ENCODE measurements at regions not wholly inside any gene's neighbourhood (a gene's known extent, or its start where the extent isn't known, plus 50 kb on each side); places are given as distances from the start of the nearest gene placed in this dataset.

GRCh38 chr10:58107506-58107905 is 160.2 kb downstream of the IPMK start:
- TF ChIP-seq CSDC2 (CRISPR knock-in tag; IDR thresholded peaks at IDR 0.05) (no peak), TSHZ2 (CRISPR knock-in tag; IDR thresholded peaks at IDR 0.05) (no peak), ZNF565 (CRISPR knock-in tag; conservative IDR thresholded peaks at IDR 0.05; ENCODE audit: low read depth) (no peak), POU6F1 (CRISPR knock-in tag; IDR thresholded peaks at IDR 0.05; ENCODE audit: borderline replicate concordance, low read depth) (no peak), ARNTL (CRISPR knock-in tag; IDR thresholded peaks at IDR 0.05; ENCODE audit: borderline replicate concordance, low read depth) (no peak), ZC3H10 (CRISPR knock-in tag; IDR thresholded peaks at IDR 0.05) (no peak), SNAI2 (CRISPR knock-in tag; IDR thresholded peaks at IDR 0.05) (no peak), OSR1 (CRISPR knock-in tag; IDR thresholded peaks at IDR 0.05) (no peak), ZFP3 (CRISPR knock-in tag; IDR thresholded peaks at IDR 0.05) (no peak), ZNF8 (CRISPR knock-in tag; IDR thresholded peaks at IDR 0.05) (no peak), CREB5 (CRISPR knock-in tag; IDR thresholded peaks at IDR 0.05; ENCODE audit: low read depth) (no peak), ZFP30 (CRISPR knock-in tag; IDR thresholded peaks at IDR 0.05) (no peak)
- TF ChIP-seq, protein P1, sequence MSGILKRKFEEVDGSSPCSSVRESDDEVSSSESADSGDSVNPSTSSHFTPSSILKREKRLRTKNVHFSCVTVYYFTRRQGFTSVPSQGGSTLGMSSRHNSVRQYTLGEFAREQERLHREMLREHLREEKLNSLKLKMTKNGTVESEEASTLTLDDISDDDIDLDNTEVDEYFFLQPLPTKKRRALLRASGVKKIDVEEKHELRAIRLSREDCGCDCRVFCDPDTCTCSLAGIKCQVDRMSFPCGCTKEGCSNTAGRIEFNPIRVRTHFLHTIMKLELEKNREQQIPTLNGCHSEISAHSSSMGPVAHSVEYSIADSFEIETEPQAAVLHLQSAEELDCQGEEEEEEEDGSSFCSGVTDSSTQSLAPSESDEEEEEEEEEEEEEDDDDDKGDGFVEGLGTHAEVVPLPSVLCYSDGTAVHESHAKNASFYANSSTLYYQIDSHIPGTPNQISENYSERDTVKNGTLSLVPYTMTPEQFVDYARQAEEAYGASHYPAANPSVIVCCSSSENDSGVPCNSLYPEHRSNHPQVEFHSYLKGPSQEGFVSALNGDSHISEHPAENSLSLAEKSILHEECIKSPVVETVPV (CRISPR knock-in tag; IDR thresholded peaks at IDR 0.05): no peak
- ATAC-seq: no peak; the same call in 2 of the 3 replicates

DNA sequence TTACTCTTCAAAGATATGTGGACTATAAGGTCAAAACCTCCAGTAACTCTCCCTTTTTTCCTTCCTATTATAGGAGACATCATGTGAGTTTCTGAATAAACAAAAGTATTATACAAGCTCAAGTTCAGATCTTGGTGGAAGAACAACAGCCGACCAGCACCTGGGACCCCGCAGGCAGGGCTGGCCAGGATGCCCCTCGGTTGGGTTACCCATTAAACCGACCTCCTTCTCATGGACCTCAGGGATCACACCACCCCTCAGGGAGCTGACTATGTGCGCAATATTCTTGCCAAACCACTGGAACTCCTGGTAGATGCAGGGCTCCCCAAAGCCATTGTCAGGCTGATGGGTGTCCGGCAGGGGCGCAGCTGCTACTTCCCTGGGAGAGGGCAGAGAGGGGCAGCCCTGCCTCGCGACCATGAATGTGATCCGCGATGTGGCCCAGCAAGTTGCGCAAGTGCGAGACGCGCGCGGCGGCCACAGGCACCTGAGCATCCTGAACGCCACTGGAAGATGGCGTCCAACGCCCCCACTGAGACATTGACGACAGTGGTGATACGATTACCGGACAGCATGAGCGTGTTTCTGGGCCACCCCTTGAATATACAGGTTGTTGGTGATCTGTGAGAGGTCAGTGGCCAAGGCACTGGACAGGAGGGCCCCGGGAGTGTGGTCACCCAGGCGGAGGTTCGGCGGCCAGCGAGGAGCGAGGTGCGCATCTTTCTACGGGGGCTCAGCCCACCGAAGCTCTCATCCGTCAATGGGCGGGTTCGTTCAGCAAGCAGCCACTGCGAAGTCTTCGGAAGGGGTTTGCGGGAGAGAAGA is 161.3 kb downstream of the IPMK start:
- TF ChIP-seq ZNF8 (CRISPR knock-in tag; IDR thresholded peaks at IDR 0.05): no peak
- TF ChIP-seq ZNF70 (CRISPR knock-in tag; IDR thresholded peaks at IDR 0.05): no peak
- no peak for TF ChIP-seq TSHZ2 (CRISPR knock-in tag; IDR thresholded peaks at IDR 0.05)
- TF ChIP-seq BACH2 (CRISPR knock-in tag; IDR thresholded peaks at IDR 0.05; ENCODE audit: borderline replicate concordance): no peak
- TF ChIP-seq CSDC2 (CRISPR knock-in tag; IDR thresholded peaks at IDR 0.05): no peak
- no peak for TF ChIP-seq GLIS3 (CRISPR knock-in tag; IDR thresholded peaks at IDR 0.05)
- TF ChIP-seq TOX (CRISPR knock-in tag; IDR thresholded peaks at IDR 0.05; ENCODE audit: borderline replicate concordance): no peak
- TF ChIP-seq ZFP30 (CRISPR knock-in tag; IDR thresholded peaks at IDR 0.05): no peak
- no peak for TF ChIP-seq ZNF565 (CRISPR knock-in tag; conservative IDR thresholded peaks at IDR 0.05; ENCODE audit: low read depth)
- no peak for ATAC-seq

- ATAC-seq: no peak
- TF ChIP-seq ESRRG (CRISPR knock-in tag; IDR thresholded peaks at IDR 0.05): no peak
- no peak for TF ChIP-seq TOX (CRISPR knock-in tag; IDR thresholded peaks at IDR 0.05; ENCODE audit: borderline replicate concordance)
- TF ChIP-seq ZFP3 (CRISPR knock-in tag; IDR thresholded peaks at IDR 0.05): no peak
- no peak for TF ChIP-seq GLIS3 (CRISPR knock-in tag; IDR thresholded peaks at IDR 0.05)
- TF ChIP-seq PPARA (CRISPR knock-in tag; IDR thresholded peaks at IDR 0.05; ENCODE audit: borderline replicate concordance): no peak
- no peak for TF ChIP-seq BACH2 (CRISPR knock-in tag; IDR thresholded peaks at IDR 0.05; ENCODE audit: borderline replicate concordance)
- TF ChIP-seq ZNF70 (CRISPR knock-in tag; IDR thresholded peaks at IDR 0.05): no peak
- TF ChIP-seq CSDC2 (CRISPR knock-in tag; IDR thresholded peaks at IDR 0.05): no peak
Measured at GRCh38 chr10:58104351-58104751, 163.3 kb downstream of the IPMK start.
